ENCODE measurements at regions not wholly inside any gene's neighbourhood (a gene's known extent, or its start where the extent isn't known, plus 50 kb on each side); places are given as distances from the start of the nearest gene placed in this dataset.

DNA sequence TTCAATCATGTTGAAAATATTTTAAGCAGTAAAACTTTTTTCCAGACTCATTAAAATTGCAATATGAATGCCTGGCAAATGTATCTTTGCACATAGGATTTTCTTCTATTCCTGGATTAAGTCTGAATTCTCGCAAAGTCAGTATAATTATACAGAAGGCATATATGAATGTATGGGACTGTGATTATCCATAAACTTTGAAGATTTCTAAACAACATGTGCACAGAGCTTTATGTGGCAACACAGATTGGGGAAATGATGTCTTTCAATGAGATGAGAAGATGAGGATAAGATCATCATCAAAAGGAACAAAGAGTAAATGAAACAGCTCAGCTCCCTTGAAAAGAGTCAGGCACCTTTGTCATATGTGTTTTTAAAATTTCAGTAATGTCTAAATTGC, 635.3 kb downstream of the CDH11 start:
- Histone ChIP-seq H3K9me3 (ENCODE audit: control insufficient read depth, insufficient read depth, low read length) (no peaks in the 10 kb centered on the region), H3K4me1 (ENCODE audit: insufficient read depth, low read length) (no peaks in the 10 kb centered on the region), H3K9ac (ENCODE audit: low read depth, low read length) (no peak overlapping the region), H3K36me3 (ENCODE audit: insufficient read depth, low read length) (no peaks in the 10 kb centered on the region)

DNA sequence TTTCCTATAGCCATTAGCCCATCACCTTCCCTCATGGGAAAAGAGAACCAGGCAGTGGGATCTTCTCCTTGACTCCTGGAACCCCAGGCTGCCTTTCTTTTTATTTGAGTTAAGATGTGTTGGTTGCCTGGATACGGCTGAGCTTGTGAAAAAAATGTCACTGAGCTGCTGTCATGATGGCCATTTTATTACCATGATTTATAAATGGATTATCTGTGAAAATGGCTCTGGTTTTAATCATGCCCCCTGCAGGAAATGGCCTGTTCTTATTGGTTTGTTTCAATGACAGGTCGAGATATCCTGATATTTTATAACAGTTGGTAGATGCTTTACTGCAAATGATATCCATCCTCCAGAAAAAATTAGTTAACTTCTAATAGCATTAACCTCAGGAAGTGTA, 640.4 kb downstream of the CDH11 start:
- Histone ChIP-seq H3K4me1 (ENCODE audit: insufficient read depth, low read length) (no peaks in the 10 kb centered on the region), H3K36me3 (ENCODE audit: insufficient read depth, low read length) (no peaks in the 10 kb centered on the region), H3K9me3 (ENCODE audit: control insufficient read depth, insufficient read depth, low read length) (no peaks in the 10 kb centered on the region), H3K9ac (ENCODE audit: low read depth, low read length) (no peak overlapping the region)

DNA sequence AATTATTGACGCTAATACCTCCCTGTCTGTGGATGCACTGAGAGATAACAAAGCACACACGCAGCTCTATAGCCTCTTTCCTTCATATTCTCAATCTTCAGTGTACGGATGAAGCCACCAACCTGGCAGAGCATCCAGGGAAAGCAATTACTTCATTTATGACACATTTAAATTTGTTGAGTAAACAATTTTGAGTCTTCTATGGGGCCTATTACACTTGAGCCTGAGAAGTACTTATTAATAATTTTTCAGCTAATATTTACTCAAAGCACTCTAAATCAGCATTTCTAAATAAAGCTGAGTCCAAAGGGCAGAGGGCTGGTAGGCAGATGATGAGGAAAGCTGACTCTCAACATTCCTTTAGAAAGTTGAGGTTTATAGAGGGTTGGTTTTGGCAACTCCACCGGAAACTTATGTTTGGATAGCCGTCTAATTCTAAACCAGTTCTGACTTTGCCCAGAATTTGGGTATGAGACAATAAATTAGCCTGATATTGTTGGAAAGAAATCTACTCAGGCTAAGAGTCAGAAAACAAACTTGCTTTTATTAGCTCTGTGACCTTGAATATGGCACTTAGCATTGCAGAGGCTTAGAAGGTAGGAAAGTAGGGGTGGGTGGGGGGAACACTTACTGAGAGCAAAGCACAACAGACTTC, 643.5 kb downstream of the CDH11 start:
- Histone ChIP-seq H3K36me3 (ENCODE audit: insufficient read depth, low read length) (no peaks in the 10 kb centered on the region), H3K9ac (ENCODE audit: low read depth, low read length) (no peak overlapping the region), H3K9me3 (ENCODE audit: control insufficient read depth, insufficient read depth, low read length) (no peaks in the 10 kb centered on the region), H3K4me1 (ENCODE audit: insufficient read depth, low read length) (no peaks in the 10 kb centered on the region)

DNA sequence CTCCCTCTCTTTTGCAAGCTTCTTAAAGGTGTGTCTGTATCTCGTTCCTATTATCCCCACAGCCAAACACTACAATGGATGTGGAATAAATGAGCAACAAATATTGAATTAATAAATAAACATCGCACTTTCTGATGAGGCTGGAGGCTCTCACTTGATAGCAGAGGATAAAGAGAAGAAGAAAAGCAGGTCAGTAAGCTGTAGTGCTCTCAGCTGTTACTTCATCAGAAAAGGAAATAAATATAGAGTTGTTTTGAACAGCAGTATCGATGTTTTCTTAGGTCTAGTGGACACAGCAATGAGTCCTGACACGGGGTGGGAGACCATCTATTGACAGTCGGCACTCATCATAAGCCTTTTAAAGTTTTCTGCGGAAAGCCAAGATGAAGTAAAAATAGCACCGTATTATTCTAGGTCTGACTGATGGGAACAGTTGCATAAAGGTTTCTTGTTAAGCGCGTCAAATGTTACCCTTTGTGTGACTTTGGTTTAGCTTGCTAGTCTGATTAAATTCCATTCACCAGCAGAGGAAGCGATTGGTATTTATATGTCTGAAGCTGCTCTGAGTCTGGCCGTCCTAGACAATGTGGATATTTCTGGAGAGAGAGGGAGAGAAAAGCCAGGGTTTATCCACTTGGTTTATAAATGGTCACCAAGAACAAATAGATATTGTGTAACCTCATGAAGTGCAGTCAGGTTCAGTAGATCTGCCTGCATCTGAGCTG, 646.1 kb downstream of the CDH11 start:
- H3K9ac ChIP-seq (ENCODE audit: low read depth, low read length): no peak overlapping the region
- no peaks in the 10 kb centered on the region for H3K36me3 ChIP-seq (ENCODE audit: insufficient read depth, low read length)
- H3K4me1 ChIP-seq (ENCODE audit: insufficient read depth, low read length): no peaks in the 10 kb centered on the region
- H3K9me3 ChIP-seq (ENCODE audit: control insufficient read depth, insufficient read depth, low read length): no peaks in the 10 kb centered on the region

DNA sequence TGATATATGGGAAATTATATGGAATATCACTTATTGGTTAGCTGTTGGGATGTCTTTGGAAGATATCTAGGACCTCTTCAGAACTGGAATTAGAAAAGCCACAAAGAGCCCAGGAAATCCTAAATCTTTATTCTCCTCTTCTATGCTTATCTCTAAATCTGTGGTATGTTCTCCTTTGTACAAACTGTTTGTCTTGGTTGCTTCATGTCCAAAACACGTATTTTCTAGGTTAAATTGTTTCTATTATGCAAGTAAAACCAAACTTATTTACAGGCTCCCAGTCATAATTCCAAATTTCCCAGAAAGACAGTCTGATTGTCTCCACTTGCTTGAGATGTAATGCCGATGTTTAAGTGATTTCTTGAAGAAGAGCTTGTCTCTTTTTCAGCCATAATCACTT, 650.9 kb downstream of the CDH11 start:
- Histone ChIP-seq H3K36me3 (ENCODE audit: insufficient read depth, low read length) (no peaks in the 10 kb centered on the region), H3K4me1 (ENCODE audit: insufficient read depth, low read length) (no peaks in the 10 kb centered on the region), H3K9ac (ENCODE audit: low read depth, low read length) (no peak overlapping the region), H3K9me3 (ENCODE audit: control insufficient read depth, insufficient read depth, low read length) (no peaks in the 10 kb centered on the region; the same call in 1 of the 2 replicates)

DNA sequence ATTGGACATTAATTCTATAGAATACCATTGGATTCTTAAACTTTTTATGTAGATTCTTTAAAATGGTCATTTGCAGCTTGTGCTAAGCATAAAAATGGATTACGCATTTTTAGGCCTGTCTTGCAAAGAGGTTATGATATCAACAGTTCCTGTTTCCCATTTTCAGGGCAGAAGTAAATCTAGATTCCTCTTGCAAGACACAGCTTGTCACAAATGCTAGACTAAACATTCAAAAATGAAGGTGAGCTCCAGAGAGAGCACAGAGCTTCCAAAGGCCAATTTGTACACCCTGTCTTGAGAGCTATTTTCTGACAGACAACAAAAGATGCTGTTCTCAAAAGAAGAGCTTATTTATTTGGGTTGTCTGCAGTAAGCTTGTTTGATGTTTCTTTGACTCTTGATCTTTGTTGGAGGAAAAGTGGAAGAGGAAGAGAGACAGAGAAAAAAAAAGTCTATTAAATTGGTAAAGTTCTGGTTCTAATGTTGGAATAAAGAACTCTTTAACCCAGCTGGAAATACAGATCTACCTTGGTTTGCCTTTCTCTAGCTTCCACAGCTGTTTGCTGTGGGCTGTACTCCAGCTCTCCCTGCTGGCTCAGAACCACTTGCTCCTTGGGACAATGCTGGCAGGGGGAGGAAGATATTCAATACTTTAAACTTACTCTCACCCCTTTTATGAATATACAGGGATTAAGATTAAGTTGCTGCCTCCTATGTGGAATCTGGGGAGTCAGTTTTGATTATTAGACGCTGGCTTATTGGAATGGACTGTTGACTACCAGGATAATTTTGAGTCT, 651.8 kb downstream of the CDH11 start:
- Histone ChIP-seq H3K9ac (ENCODE audit: low read depth, low read length) (no peak overlapping the region), H3K4me1 (ENCODE audit: insufficient read depth, low read length) (no peaks in the 10 kb centered on the region), H3K9me3 (ENCODE audit: control insufficient read depth, insufficient read depth, low read length) (no peaks in the 10 kb centered on the region; the same call in 1 of the 2 replicates), H3K36me3 (ENCODE audit: insufficient read depth, low read length) (no peaks in the 10 kb centered on the region)

DNA sequence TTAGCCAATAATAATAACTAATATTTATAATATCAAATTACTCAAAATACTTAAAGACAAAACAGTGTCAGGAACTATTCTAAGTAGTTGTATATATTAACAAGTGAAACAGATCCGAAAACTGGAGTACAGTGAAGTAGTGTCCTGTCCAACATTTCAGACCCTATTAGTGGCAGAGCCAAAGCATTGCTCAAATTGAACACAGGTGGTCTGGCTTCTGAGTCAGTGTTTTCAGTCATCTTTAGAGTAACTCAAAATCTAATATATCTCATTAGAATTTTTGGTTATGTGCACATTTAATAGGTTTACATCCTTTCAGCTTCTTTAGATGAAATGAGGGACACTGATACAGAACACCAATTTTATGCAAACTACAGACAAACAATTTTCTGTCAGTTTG, 652.5 kb downstream of the CDH11 start:
- Histone ChIP-seq H3K36me3 (ENCODE audit: insufficient read depth, low read length) (no peaks in the 10 kb centered on the region), H3K9ac (ENCODE audit: low read depth, low read length) (no peak overlapping the region), H3K4me1 (ENCODE audit: insufficient read depth, low read length) (no peaks in the 10 kb centered on the region), H3K9me3 (ENCODE audit: control insufficient read depth, insufficient read depth, low read length) (no peaks in the 10 kb centered on the region; the same call in 1 of the 2 replicates)

DNA sequence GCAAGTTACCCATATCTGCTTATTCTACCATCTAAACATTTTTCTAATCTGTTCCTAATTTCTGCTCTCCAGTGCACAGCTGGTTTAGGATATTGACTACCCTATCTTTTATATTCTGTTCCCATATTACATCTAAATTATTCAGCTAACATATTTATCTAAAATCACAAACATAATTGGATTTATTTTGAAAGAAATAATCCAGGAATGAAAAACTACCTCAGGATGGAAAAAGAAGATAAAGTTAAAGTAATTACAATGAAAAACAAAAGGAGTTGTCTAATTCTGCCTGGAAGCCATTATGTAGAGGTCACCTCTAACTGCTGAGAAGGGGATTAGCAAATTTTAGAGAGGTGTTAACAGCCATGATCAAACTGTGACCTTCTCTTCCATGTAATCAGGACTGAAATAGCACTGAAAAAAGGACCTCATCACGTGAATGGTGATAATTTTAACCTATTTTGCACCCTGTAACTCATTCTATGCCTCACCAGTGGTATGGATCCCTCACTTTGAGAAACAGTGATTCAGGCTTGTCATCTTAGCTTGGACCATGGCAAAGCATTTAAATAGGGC, 653.3 kb downstream of the CDH11 start:
- Histone ChIP-seq H3K4me1 (ENCODE audit: insufficient read depth, low read length) (no peaks in the 10 kb centered on the region), H3K9ac (ENCODE audit: low read depth, low read length) (no peak overlapping the region), H3K9me3 (ENCODE audit: control insufficient read depth, insufficient read depth, low read length) (no peaks in the 10 kb centered on the region; the same call in 1 of the 2 replicates), H3K36me3 (ENCODE audit: insufficient read depth, low read length) (no peaks in the 10 kb centered on the region)

DNA sequence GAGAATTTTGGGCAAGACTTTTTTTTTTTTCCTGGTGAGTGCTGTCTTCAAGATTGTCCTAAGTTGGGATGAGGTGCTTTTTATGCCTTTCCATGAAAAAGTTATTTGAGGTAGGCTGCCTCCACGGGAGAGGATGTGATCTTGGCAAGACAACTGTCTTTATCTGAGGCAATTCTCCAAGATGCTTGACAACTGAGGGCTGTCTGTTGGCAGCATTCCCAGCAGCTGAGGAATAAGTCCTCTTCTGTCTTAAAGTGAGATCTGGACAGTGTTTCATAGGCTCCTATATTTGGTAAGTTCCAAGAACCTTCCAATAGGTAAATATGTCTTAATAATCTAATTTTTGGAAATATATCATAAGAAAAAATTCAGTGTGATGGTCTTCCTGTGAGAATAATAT, 662.0 kb downstream of the CDH11 start:
- Histone ChIP-seq H3K9ac (ENCODE audit: low read depth, low read length) (no peak overlapping the region), H3K4me1 (ENCODE audit: insufficient read depth, low read length) (no peaks in the 10 kb centered on the region), H3K9me3 (ENCODE audit: control insufficient read depth, insufficient read depth, low read length) (no peaks in the 10 kb centered on the region), H3K36me3 (ENCODE audit: insufficient read depth, low read length) (no peaks in the 10 kb centered on the region)

DNA sequence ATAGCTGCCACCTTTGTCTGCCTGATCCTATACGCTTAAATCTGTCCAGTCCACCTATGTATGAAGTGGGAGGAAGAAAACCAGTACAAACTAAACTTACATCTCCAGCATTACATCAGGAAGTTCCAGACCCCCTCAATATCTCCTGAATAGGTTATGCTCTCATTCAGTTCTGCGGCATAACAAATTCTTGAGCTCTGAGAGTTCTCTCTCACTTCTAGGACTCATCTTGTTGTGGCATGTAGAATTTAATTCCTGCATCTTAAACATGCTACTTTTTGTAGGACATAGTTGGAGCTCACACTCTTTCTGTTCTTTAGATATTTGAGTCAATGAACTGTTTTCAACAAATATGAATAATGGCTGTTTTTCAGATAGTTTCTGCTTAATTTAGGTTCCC, 662.5 kb downstream of the CDH11 start:
- no peaks in the 10 kb centered on the region for H3K36me3 ChIP-seq (ENCODE audit: insufficient read depth, low read length)
- H3K4me1 ChIP-seq (ENCODE audit: insufficient read depth, low read length): no peaks in the 10 kb centered on the region
- H3K9me3 ChIP-seq (ENCODE audit: control insufficient read depth, insufficient read depth, low read length): no peaks in the 10 kb centered on the region
- H3K9ac ChIP-seq (ENCODE audit: low read depth, low read length): no peak overlapping the region

DNA sequence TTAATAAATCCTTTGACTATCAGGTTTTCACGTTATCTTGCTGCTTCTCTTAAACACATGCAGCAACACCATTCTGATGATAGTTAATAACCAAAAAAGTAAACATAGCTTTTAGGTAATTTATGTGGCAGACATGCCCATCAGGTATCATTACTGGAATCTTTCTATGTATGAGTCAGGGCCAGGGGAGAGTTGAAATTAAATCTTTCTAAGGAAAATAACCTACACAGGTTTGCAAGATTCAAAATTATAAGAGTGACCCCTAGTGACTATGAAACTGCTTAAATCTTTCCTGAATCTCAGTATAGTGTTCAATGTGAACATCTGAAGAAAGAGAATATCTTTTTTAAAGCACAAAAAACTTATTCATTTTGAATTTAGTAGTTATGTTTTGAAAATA, 666.6 kb downstream of the CDH11 start:
- Histone ChIP-seq H3K4me1 (ENCODE audit: insufficient read depth, low read length) (no peaks in the 10 kb centered on the region), H3K9ac (ENCODE audit: low read depth, low read length) (no peak overlapping the region), H3K36me3 (ENCODE audit: insufficient read depth, low read length) (no peaks in the 10 kb centered on the region), H3K9me3 (ENCODE audit: control insufficient read depth, insufficient read depth, low read length) (no peaks in the 10 kb centered on the region)

DNA sequence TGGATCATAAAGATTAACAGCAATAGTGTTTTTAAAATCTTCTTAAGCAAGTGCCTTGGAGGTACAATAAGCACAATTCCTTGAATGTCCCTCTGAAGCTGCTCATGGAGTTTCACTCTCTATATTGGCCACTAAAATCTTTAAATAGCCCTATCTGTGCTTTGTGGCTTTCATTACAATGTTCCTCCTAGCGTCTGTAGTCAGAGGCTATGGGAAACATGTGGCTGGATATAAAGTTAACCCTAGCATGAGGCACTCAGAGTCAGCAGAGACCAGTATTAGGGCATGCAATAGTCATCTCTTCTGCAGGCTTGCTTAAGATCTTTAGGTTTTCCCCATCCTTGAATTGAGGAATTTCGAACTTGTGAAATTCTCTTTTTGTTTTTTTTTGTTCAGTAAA, 668.2 kb downstream of the CDH11 start:
- Histone ChIP-seq H3K4me1 (ENCODE audit: insufficient read depth, low read length) (no peaks in the 10 kb centered on the region), H3K9ac (ENCODE audit: low read depth, low read length) (no peak overlapping the region), H3K36me3 (ENCODE audit: insufficient read depth, low read length) (no peaks in the 10 kb centered on the region), H3K9me3 (ENCODE audit: control insufficient read depth, insufficient read depth, low read length) (no peaks in the 10 kb centered on the region)

DNA sequence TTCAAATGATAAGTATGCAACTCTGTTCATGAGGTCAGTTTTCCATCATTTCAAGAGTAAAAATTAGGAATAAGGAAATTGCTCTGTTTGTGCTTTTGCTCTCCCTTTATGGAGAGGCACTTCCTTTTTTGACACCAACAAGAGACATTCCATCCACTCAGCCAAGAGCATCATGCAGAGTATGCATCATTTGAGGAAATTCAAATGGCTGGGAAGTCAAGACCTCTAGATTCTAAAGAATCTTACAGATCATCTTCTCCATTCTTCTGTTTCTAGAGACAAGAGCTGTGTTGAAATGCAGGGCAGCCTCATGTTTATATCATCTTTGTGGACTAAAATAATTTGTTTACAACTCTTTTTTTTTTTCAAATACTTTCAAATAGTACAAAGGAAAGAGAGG, 669.4 kb downstream of the CDH11 start:
- Histone ChIP-seq H3K4me1 (ENCODE audit: insufficient read depth, low read length) (no peaks in the 10 kb centered on the region), H3K9ac (ENCODE audit: low read depth, low read length) (no peak overlapping the region), H3K36me3 (ENCODE audit: insufficient read depth, low read length) (no peaks in the 10 kb centered on the region), H3K9me3 (ENCODE audit: control insufficient read depth, insufficient read depth, low read length) (no peaks in the 10 kb centered on the region)

DNA sequence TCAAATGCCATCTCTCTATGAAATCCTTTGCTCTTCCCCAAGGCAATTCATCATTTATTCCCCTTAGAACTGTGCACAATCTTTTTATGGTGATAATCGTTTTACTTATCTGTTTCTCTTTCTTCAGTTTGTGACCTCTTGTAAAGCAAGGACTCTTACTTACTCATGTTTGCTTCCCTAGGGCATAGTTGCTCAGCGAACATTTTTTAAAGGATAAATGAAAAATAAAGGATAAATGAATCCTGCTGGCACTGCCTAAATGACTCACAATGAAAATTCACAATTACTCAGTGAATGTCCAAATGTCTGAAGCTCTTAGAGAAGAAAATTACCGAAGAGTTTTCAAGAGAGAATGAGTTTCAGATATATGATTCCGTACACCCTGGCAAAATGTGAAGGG, 671.7 kb downstream of the CDH11 start:
- no peak overlapping the region for H3K9ac ChIP-seq (ENCODE audit: low read depth, low read length)
- no peaks in the 10 kb centered on the region for H3K9me3 ChIP-seq (ENCODE audit: control insufficient read depth, insufficient read depth, low read length)
- 0 out of 2 replicates have a peak, but pooled peaks cover 9% of the 10 kb centered on the region for H3K4me1 ChIP-seq (ENCODE audit: insufficient read depth, low read length)
- H3K36me3 ChIP-seq (ENCODE audit: insufficient read depth, low read length): no peaks in the 10 kb centered on the region
